ENCODE measurements at regions not wholly inside any gene's neighbourhood (a gene's known extent, or its start where the extent isn't known, plus 50 kb on each side); places are given as distances from the start of the nearest gene placed in this dataset.

GRCh38 chr4:134313591-134313990 lies 112.0 kb upstream of the PABPC4L start:
- TF ChIP-seq EZH2phosphoT487 (IDR thresholded peaks at IDR 0.05; ENCODE audit: insufficient read depth, low read depth) (no peak), EZH2 (IDR thresholded peaks at IDR 0.05; ENCODE audit: insufficient read depth, poor library complexity, severe bottlenecking) (no peak)

All from GM23248 (cell line).